IPS DF 4.7 (cell line): ENCODE measurements at regions not wholly inside any gene's neighbourhood (a gene's known extent, or its start where the extent isn't known, plus 50 kb on each side); places are given as distances from the start of the nearest gene placed in this dataset.
"Not testable (repeated sequence)": the region's sequence is repeated elsewhere in the genome, so short reads cannot be mapped to it uniquely, and the experiment has no call there.

ENCODE experiments used
- DNase-seq: peaks from one replicate; pipeline ENCODE4 v3.0.0-alpha.2; 2013; ENCODE audit warnings: low spot score; ENCODE audit errors: extremely low read depth

- no peak for DNase-seq
Observed at GRCh38 chr13:37510441-37510840, 88.1 kb downstream of the POSTN start.

- no peak for DNase-seq
Observed at GRCh38 chr13:37505531-37505930, 93.0 kb downstream of the POSTN start.

- DNase-seq, result no peak
Observed at GRCh38 chr13:37504251-37504650, 94.3 kb downstream of the POSTN start.

DNA sequence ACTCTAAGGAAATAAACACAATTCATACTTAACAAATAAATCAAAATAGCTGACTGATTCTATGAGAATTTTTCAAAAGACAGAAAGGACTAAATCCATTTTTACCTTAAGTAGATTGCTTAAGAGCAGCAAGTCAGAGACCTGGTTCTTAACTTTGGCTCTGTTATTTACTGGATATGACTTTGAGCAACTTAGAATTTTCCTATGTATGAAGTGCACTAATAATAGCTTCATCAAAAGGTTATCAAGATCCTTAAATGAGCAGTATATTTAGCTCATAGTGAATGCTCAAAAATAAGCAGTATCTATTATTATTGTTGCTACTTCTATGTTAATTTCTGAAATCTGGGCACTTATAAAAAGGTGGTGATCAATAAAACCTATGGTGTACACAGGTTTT is 95.3 kb downstream of the POSTN start:
- DNase-seq, result no peak

DNA sequence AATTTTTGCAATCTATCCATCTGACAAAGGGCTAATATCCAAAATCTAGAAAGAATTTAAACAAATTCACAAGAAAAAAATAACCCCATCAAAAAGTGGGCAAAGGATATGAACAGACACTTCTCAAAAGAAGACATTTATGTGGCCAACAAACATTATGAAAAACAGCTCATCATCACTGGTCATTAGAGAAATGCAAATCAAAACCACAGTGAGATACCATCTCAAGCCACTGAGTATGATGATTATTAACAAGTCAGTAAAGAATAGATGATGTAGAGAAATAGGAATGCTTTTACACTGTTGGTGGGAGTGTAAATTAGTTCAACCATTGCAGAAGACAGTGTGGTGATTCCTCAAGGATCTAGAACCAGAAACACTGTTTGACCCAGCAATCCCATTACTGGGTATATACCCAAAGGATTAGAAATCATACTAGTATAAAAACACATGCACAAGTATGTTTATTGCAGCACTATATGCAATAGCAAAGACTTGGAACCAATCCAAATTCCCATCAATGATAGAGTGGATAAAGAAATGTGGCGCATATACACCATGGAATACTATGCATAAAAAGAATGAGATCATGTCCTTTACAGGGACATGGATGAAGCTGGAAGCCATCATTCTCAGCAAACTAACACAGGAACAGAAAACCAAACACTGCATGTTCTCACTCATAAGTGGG is 96.1 kb downstream of the POSTN start:
- DNase-seq, result not testable (repeated sequence)

- DNase-seq, result no peak
Observed at GRCh38 chr13:37501187-37501586, 97.4 kb downstream of the POSTN start.

DNA sequence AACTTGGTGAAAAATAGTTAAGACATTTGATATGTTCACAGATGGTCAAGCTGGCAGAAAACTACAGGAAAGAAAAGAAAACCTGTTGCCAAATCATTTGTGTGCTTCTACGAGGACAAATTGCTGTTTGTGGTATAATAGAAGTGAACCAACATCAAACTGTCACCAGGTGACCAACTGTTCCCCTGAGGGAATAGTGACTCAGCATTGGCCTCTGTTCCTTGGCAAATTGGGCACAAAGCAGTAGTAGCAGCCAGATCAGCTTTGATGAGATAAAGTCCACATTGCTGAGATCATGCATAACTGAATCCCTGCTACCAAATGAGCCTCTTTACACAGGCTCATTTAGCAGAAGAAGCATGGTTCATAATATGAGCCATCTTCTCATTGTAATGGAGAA is 103.5 kb downstream of the POSTN start:
- no peak for DNase-seq

DNA sequence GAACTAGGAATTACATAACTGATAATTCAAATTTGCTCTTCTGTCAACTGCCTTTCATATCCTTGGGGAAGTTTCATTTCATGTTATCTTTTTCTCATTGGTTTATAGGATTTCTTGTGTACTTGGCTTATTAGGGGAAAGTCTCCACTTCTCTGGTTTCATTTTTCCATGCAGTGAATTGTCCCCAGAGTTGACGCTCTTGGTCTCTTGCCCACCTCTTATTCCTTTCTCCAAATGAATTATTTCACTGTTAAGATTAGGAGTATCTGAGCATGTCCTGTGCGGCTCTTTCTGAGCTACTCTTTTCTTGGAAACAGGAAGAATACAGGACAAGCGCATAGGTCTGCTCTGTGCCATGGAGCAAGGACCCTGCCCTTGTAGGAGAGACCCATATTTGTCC is 104.8 kb downstream of the POSTN start:
- DNase-seq, result no peak

GRCh38 chr13:37492741-37493514 is 105.6 kb downstream of the POSTN start:
- DNase-seq, result no peak

DNA sequence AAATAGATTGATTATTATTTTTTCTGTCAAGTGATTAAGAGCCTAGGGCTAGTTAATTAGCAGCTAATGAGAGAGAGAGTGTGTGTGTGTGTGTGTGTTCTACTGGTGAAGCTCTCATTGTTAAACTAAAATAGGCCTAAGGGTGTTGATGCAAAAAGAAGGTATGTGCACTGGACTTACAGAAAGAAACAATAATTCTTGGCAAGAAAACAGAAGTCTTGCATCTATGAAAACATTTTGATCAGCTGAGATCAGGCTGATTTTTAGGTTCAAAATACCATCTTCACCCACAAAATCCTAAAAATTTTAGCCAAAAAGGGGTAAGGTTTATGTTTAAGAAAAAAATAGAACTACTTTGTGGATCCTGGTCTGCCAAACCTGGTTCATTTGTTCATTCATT is 106.5 kb downstream of the POSTN start:
- DNase-seq, result no peak

- DNase-seq, result no peak
Observed at GRCh38 chr13:37491661-37492060, 106.9 kb downstream of the POSTN start.

DNA sequence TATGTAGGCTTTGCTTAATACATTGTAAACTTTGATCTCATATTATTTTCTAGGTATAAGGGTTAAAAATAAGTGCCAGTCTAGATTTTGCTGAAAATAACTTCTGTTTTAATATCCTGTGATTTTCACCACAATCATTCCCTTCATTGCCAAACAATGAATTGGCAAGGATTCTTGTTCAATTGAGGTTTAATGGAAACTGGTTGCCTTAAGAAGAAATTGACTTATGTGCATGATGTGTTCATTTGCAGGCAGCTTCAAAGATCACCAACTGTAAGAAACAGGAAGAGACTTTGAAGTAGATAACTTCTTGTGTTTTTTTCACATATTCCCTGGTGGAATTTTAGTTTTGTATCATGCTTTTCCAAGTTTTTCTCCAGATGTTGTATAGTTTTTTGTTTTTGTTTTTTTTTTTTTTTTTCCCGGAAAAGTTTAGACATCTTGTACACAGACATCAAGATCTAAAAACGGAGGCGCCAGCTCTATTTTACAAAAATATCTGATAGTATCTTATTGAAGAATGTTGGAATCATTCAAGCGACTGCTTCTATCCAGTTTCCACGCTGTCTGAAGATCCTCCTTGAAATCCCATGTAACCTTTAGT is 108.3 kb downstream of the POSTN start:
- no peak for DNase-seq

GRCh38 chr13:37488726-37489125 is 109.8 kb downstream of the POSTN start:
- DNase-seq, result no peak

DNA sequence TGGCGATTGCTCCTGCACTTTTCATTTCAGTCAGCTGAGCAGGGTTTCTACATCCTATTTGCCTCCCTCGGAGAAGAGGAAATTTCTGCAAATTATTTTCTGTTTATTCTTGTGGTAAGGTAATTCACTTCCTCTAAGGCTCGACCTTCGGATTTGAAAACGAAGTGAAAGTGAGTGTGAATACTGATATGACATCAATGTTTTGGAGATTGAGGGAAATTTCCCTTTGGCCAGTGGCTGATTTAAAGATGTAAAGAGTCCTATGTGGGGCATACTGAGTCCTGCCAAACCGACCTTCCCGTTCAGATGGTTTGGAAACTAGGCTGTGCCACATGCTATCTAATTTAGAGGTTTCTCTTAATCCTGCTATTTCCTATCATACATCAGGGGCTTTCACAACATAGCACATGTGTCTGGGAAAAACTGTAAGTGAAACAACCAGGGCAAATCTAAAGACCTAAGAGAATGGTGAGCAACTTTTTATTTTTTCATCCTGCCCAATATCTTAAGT is 112.3 kb downstream of the POSTN start:
- DNase-seq, result no peak

DNA sequence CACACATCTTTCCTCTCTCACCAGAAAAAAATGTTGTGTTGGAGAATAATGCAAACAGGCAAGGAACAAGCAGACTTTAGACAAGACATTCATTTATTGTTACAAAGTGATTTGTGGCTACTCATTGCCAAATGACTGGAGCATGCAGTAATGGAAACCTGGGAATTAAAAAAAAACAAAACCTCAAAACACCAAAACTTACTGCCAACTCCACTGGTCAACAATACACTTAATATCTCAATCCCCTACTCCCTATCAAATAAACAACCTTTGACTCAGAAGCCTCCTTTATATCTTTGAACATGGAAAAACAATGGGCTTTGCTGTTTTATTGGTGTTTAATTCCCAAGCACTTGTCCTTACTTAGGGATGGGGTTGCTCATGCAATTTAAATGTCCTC is 112.8 kb downstream of the POSTN start:
- DNase-seq, result no peak

GRCh38 chr13:37484056-37484455 is 114.5 kb downstream of the POSTN start:
- no peak for DNase-seq

DNA sequence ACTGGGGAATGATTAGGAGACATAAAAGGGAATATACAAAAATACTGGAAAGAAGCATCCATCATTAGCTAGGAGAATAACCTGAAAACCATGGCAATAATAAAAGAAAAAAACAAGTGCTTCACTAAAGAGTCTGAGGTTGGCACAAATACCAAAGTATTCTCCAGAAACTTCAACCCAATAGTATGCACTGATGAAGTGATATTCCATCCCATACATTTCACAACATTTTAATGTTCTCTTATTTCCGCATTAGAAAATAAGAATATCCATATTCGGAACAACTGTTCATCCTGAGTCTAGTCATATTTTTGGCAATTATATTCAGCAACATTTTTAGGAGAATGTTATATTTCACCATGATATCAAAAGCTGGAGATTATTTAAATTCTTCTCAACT is 116.2 kb downstream of the POSTN start:
- no peak for DNase-seq

GRCh38 chr13:37481885-37482227 is 116.7 kb downstream of the POSTN start:
- no peak for DNase-seq

DNA sequence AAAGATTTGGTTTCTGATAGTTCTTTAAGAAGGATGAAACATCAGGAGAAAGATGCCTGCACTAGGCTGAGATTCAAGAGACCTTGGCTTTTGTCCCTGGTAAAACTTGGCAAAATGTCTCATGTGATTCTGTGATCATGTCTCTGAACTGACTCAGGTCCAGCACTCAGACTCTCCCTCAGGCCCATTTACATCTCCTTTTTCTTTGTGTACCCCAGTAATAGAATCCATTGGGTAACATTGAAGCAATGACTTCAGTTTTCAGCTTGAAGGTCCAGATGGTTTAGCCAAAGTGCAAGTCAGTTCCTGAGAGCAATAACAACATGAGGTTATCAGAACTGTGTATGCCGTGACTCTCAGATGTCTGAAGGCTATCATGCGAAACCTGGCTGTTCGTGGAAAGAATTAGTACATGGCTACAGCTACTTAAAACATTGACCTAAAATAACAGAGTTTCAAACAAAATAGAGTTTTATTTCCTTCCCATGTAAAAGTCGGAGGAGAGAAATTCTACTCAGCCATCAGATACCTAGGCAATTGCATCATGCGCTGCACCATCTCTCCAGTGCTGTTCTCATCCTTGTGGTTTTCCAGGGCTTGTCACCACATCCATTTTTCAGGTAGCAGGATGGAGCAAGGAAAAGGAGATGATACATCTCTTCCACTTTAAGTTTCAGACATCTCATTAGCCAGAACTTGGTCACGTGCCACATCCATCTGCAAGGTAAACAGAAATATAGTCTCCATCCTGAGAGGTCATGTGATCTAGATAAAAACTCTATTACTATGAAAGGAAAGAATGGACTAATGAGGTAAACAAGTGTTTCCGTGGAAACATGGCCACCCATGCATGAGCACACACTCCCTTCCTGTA is 117.3 kb downstream of the POSTN start:
- no peak for DNase-seq

DNA sequence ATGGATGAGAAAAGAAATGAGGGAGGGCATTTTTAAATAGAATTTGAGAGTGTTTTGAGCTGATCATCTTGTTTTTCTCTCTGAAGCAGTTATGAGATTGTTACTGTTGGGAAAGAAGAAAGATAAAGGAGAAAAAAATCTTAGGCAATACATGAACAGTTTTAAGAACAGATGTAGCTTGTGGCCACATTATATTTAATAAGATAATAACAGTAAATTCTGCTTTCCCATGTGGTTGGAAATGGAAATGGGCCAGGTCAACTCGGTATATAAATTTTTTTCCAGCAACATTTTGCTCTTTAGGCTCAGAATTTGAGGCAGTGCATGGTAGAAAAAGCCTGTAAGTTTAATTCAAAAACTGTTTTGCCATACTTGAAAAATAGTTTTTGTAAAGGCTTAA is 118.7 kb downstream of the POSTN start:
- no peak for DNase-seq

GRCh38 chr13:37476874-37477273 is 121.7 kb downstream of the POSTN start:
- no peak for DNase-seq

GRCh38 chr13:37475966-37476365 is 122.6 kb downstream of the POSTN start:
- DNase-seq, result no peak
